ENCODE measurements at regions not wholly inside any gene's neighbourhood (a gene's known extent, or its start where the extent isn't known, plus 50 kb on each side); places are given as distances from the start of the nearest gene placed in this dataset.
"Not testable (repeated sequence)": the region's sequence is repeated elsewhere in the genome, so short reads cannot be mapped to it uniquely, and the experiment has no call there.

DNA sequence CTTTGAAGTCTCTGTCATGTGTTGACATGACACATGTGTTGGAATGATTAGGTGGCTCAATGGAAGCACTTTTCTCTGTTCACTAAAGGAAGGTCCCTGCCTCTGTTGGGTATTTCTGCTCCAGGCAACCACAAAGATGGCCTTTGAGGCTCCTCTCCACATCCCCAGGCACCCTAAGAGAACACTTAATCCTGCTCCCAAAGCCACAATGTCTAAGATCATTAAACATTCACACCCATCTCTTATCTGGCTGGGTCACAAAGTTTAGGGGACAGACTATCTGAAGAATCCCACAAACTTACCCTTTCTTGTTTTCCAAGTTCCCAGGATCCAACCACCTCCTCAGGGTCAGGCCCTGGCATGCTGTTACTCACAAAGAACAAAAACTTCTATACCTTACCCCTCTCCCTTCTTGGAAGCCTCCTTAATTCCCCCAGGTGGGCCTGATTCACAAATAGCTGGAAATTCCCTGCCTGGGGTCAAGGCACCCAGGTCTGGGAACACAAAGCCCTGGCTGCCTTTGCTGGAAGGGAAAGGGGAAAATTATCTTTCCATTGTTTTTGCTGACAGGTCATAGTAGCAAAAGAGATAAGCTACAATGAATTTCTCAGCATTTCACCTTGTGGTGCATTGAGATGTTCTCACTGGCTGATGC, 333.7 kb downstream of the PCNX1 start:
- no peak for DNase-seq

DNA sequence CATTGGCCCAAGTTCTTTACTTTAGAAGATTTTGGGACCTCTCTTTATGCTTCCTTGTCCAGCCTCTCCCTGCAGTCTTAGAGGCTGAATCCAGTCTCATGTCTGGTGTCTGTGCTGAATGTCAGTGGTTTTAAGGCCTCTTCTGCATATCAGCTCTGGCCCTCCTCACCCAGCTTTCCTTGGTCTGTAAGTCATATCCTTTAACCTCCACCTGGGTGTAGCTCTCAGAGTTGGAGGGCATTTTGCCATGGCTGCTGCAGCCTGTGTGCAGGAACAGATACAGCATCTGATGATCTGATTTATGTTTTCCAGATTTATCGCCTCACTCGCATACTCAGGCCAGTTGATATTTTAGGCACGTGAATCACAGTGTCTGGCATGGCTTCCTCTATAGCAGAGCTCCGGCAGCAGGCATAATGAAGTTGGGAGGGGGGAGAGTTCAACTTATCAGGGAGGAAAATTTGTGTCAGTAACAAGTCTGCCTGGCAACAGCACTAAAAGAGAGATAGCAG, 335.0 kb downstream of the PCNX1 start:
- no peak for DNase-seq

DNA sequence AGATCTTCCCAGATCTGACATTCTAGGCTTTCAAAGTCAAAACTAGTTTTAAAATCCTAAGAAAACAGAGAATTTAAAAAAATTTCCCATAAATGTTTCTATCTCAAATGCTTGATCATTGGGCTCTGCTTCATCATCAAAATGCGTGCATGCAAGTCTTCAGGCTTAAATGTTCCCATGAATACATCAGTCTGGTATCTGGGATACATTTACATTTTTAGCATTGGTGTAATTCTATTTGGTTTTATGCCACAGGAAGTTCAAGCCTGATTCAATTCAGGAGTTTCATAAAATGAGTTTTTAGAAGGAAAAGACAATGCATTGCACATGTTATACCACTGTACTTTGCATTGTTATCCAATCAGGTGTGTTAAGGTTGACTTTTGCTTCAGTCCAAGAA, 336.4 kb downstream of the PCNX1 start:
- no peak for DNase-seq

DNA sequence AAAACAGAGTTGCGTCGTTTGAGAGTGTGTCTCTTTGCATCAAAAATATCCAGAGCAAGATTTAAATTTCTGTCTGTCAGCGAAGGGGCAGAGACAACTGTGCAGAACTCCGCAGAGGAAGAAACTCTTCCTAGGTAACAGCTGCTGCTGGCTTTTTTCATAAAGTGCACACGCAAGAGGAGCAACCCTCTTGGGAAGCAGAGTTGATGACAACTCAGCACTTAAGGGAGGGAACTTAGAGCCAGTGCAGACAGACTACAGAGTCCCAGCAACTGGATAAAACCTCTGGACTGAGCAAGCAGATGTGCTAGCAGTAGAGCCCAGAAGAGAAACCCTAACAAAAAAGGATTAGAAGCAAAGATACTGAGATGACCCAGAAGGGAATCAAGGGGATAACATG, 337.1 kb downstream of the PCNX1 start:
- DNase-seq, result no peak

DNA sequence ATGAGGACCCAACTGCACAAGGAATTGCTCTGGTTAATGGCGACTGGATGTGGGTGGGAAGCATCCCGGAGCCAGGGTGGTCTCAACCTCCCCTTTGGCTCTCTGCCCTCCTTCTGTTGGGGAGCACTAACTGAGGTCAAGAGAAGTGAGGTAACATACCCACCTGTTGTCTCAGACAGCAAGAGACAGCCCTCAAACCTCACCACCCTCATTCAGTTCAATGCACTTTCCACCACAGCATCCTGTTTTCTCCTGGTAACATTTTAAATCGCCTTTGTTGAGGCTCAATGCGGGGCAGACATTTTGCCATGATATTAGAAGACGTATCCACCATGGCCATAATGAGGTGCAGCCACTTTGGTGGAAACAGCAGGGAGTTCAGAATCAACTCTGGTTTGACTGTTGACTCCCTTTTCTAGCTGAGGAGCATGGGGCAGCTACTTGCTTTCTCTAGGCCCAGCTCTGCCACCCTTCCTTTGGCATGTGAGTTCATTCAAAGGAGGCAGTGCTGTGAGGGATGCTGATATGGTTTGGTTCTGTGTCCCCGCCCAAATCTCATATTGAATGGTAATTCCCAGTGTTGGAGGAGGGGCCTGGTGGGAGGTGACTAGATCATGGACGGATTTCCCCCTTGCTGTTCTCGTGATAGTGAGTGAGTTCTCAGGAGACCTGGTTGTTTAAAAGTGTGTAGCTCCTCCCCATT, 338.6 kb downstream of the PCNX1 start:
- DNase-seq, result no peak

DNA sequence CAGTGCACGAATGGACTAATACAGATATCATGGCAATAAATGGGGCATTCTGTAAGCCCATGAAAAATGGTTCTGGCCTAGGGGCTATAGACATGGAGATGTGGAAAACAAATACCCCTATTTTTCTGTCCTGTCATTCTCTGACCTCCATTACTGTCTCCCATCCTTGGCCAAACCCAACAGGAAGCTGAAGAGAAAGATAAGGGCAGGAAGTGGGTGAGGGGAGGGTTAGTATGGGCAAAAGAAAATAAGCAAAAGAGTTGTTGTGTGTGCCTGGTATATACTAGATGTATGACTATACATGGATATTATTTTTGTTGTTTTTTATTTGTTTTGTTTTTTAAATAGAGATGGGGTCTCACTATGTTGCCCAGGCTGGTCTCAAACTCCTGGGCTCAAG, 339.3 kb downstream of the PCNX1 start:
- no peak for DNase-seq

DNA sequence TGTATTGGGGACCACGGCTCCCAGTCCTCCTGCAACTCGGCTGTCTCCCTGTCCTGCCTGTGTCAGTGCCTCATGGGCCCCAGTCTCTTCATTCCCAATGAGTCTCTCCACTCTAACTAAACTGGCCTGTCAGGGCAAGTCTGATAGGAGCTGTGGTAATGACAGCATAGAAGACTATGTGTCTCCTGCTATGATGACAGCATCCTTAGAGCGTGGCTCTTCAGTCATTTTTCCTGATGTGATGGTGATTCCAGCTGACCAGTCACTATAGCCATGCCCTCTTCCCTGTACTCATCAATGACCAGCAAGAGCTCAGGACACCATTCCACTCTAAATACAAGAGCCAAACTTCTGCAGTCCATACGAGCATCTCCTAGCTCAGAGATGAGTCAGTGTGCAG, 339.8 kb downstream of the PCNX1 start:
- DNase-seq, result no peak

DNA sequence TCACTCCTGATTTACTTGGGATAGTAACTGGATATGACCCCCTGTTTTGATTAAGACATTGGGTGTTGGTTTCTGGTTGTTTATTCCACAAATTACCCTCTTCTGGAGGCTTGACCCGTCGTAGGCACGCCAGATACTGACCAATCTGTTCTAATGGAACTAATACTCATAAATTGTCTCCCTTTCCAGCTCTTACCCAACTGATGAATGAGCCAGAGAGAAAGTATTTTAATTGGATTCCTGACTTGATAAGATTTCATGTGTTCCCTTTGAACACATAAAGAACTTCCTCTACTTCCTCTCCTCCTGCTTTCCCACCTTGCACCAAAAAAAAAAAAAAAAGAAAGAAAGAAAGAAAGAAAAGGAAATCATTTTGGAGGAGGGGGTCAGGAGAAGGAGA, 340.9 kb downstream of the PCNX1 start:
- no peak for DNase-seq

DNA sequence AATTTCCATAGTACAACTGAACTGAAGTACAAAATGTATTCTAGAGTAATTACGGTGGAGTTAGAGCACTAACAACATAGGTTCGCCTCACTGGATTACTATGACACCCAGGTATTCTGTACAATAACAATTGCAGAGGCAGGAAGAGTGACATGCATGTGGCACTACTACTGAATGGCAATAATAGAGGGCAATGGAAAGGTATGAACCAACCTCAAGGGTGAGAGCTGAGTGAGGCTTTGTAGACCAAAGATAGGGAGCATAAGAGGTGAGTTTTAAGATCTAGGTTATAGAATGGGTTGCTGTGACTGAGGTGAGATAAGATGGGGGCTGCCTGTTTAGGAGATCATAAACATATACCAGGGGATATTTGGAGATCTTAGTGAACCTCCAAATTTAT, 343.1 kb downstream of the PCNX1 start:
- no peak for DNase-seq

DNA sequence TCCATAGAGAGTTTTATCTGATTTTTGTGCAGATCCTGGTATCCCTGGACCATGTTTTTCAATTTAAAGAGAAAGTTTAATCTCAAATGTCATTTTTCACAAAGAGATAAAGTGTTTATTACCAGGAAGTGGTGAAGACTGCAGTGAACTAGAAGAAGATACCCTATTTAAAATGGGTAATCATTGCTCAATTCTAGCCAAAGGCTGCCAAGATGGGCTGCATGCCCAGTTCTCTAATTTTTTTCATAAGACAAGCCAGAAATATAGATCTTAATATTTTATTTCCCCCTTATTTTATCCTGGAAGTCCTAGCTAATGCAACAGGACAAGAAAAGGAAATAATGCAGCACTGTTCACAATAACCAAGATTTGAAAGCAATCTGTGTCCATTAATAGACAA, 343.5 kb downstream of the PCNX1 start:
- DNase-seq, result no peak

DNA sequence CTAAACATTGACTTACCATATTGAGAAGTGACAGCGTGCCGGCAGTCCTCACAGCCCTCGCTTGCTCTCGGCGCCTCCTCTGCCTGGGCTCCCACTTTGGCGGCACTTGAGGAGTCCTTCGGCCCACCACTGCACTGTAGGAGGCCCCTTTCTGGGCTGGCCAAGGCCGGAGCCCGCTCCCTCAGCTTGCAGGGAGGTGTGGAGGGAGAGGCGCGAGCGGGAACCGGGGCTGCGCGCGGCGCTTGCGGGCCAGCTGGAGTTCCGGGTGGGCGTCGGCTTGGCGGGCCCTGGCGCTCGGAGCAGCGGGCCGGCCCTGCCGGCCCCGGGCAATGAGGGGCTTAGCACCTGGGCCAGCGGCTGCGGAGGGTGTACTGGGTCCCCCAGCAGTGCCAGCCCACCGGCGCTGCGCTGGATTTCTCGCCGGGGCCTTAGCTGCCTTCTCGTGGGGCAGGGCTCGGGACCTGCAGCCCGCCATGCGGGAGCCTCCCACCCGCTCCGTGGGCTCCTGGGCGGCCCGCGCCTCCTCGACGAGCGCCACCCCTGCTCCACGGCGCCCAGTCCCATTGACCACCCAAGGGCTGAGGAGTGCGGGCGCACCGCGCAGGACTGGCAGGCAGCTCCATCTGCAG, 346.9 kb downstream of the PCNX1 start:
- not testable (repeated sequence) for DNase-seq

DNA sequence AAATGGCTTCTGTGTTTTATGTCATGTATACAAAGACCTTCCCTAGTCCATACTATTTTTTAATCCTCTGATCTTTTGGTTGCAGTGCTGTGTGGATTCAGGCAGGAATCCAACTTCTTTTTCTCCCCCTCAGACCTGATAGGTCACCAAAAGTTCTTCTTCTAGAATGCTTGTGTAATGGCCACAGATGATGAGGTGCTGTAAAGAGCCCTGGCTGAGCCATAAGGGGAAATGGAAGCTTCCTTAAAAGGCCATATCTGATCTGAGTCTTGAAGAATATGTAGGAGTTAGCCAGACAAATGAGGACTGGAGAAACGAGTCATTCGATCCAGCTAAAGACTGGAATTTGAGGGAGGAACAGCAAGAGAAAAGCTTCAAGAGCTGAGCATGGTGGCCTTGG, 353.9 kb downstream of the PCNX1 start:
- no peak for DNase-seq

DNA sequence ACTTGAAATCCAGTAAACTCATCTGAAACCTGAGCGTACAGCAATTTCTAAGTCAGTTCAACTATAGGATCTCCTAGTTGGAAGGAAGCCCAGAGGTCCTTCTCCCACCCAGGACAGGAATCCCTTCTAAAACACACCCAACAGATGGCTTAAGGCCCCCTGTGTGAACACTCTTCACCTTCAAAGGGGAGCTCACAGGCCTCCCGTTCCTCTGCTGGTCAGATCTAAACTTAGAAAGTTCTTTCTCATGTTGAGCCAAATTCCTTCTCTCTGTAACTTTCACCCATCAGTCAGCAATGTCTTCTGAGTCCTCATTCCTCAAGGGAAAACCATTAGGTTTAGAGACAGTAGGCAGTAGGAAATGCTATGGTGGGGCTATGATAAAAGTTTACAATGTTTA, 355.2 kb downstream of the PCNX1 start:
- no peak for DNase-seq

DNA sequence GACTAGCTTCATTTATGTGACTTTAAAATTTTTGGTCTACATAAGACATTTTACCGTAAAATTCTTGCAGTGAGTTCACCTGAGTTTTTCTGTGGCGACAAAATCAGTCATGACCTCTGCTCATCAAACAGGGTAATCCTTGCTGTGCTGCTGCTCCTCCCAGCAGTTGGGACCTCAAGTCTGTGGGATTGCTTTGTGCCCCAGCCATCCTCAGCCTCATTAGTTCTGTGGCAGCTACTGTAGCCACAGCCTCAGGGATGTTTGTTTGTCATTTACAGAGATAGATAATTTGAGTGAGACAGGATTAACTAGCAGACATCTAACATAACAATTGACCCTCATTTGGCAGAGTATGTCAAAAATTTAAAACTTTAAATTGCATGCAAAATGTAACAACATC, 357.0 kb downstream of the PCNX1 start:
- DNase-seq, result no peak

DNA sequence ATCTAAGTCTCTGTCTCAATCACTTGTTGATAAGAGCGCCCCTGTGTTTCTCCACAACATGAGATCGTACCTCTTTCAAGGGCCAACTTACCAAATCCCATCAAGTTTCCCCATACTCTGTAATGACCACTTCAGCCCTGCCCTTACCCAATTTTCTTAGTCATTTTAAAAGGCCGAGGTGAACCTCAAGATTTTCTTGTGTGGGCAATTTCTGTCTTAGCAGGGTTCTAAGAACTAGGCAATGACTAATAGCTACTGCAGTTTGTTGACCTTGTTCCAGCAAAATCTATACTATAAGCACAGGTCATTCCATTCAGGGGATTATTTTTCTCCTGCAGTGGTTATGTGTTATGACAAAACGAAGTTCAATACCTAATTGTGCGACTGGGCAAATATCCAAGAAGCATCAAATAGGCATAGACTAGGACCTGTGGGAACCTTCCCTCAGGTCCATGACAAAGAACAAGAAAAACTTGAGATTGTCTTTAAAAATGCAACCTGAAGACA, 359.8 kb downstream of the PCNX1 start:
- no peak for DNase-seq

DNA sequence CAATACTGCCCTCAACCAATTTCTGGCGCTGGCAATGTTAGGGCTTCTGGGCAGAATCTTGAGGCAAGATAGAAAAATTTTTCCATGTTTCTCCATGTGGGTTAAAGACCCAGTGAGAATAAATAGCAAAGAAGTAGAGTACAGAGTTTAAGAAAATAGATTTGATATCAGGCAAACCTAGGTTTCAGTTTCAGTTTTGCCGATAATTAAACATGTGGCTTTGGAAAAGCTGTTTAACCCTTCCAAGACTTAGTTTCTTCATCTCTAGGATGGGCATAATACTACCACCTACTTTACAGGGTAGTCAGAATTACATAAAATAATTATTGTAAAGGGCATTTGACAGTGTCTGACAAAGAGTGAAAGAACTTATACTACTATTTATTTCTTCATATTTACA, 360.4 kb downstream of the PCNX1 start:
- DNase-seq, result no peak

DNA sequence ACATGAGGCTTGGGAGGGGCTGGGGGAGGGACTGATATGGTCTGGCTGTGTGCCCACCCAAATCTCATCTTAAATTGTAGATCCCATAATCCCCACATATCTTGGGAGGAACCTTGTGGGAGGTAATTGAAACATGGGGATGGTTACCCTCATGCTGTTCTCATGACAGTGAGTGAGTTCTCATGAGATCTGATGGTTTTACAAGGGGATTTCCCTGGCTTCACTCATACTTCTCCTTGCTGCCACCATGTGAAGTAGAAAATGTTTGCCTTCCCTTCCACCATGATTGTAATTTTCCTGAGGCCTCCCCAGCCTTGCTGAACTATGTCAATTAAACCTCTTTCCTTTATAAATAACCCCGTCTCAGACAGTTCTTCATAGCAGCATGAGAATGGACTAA, 362.9 kb downstream of the PCNX1 start:
- no peak for DNase-seq

DNA sequence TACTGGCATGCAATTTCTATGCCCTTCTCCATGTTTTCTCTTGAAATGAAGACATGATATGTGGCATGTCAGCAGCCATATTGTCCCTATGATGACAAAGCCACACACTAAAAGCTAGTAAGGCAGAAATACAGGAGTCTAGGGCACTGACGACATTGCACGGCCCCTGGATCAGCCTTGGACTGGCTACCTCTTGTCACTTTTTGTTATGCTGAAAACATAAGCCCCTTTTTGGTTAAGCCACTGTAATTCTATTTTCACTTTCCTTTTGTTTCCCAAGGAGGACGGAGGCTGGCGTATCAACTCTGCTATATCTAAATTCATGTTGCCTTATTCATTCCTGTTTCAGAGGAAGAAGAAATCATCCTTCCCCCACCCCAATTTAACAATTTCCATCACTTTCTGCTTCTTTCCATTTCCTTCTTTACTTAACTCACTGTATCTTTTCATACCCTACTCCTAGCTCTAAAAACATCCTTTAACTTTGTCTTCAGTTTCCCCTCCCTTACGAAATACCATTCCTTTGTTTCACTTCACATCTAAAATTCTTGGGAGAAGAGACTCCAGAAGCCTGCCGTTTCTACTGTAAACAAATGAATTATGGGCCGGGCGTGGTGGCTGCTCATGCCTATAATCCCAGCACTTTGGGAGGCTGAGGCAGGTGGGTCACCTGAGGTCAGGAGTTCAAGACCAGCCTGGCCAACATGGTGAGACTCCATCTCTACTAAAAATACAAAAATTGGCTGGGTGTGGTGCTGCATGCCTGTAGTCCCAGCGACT, 364.1 kb downstream of the PCNX1 start:
- DNase-seq, result no peak

DNA sequence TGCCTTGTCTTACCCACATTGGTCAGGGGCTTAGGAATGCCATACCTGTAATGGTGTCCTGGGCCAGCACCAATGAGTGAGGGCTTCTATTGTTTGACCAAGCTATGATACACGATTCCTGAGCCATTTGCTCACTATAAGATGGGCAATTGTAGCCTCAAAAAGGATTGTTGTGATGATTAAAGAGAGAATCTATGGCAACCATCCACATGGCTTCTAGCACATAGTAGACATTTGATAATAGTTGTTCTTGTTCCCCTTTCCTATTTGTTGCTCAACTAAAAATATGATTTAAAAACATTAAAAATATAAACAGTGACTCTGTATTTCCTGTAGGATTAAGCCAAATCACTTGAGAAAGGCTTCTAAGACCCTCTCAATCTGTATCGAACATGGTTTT, 366.1 kb downstream of the PCNX1 start:
- DNase-seq, result no peak

DNA sequence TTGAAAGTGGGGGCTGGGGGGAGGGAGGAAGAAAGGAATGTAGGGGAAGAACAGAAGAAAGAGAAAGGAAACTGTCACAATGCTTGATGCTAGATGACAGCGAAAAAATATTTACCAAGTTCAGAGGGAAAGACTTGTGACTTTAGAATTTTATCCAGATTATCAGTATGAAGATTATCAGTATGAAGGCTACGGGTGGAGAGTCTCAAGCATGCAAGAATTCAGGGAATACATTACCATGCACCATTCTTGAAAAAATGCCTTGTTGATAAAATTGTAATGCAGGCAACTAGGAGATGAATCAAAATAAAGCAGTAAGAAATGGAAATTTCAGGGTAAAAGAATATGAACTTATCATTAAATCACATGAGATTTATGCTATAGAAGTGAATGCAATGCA, 376.8 kb downstream of the PCNX1 start:
- no peak for DNase-seq

DNA sequence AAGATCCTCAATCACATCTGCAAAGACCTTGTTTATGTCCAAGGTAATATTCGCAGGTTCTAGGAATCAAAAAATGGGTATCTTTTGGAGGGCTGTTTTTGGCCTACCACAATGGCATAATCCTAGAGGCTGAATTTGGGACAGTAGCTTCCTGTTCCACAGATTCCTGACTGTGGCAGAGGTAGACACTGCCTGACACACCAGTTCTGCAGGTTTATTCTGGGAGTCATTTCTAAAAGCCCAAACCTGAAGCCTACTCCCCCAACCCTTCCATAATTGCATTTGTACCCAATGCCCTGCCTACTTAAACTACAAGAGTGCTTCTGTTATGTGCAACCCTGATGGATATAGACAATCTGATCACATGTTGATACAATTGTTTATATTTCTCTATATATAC, 378.9 kb downstream of the PCNX1 start:
- DNase-seq, result no peak

DNA sequence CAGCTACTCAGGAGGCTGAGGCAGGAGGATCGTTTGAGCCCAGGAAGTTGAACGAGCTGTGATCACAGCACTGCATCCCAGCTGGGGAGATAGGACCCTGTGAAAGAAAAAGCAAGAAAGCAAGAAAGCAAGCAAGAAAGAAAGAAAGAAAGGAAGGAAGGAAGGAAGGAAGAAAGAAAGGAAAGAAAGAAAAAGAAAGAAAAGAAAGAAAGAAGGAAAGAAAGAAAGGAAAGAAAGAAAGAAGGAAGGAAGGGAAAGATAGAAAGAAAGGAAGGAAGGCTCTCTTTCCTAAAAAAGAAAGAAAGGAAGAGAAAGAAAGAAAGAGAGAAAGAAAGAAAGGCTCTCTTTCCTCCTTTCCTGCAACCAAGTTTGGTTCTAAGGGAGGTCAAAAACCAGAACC, 380.3 kb downstream of the PCNX1 start:
- no peak for DNase-seq

DNA sequence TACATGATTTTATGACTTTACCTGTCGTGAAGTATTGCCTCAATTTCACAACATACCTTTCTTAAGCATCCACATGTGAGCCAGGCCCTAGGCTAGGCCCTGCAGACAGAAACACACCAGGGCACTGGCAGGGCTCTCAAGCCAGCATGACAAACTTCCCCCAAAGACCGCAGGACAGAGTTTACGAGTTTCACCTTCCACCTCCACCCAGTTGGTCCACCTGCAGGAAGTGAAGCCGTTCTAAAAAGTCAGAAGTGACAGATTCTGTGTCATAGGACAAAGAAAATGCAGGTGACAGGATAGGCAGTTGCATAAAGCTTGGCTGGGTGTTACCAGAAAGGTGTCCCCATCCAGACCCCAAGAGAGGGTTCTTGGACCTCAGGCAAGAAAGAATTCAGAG, 382.3 kb downstream of the PCNX1 start:
- peak; percentile 59 for DNase-seq
